GM18520 (cell line): ENCODE measurements at regions not wholly inside any gene's neighbourhood (a gene's known extent, or its start where the extent isn't known, plus 50 kb on each side); places are given as distances from the start of the nearest gene placed in this dataset.
"Not testable (repeated sequence)": the region's sequence is repeated elsewhere in the genome, so short reads cannot be mapped to it uniquely, and the experiment has no call there.

Source experiments
- ATAC-seq: cut with Tn5 transposase; IDR thresholded peaks from one replicate; pipeline ENCODE4 v1.9.1; 2021; ENCODE audit not compliant: unreplicated experiment

- ATAC-seq, result not testable (repeated sequence)
Measured at GRCh38 chr3:48101301-48101650, 85.1 kb upstream of the MAP4 start.

GRCh38 chr3:48092270-48092669, 76.1 kb upstream of the MAP4 start:
- ATAC-seq, result no peak

- no peak for ATAC-seq
Measured at GRCh38 chr3:48090166-48090939, 74.1 kb upstream of the MAP4 start.

GRCh38 chr3:48088749-48089466, 72.7 kb upstream of the MAP4 start:
- ATAC-seq, result peak; percentile 85

- no peak for ATAC-seq
Measured at GRCh38 chr3:48088056-48088748, 72.0 kb upstream of the MAP4 start.

- no peak for ATAC-seq
Measured at GRCh38 chr3:48086705-48087104, 70.5 kb upstream of the MAP4 start.

- no peak for ATAC-seq
Measured at GRCh38 chr3:48084929-48085328, 68.7 kb upstream of the MAP4 start.

GRCh38 chr3:48084170-48084569, 68.0 kb upstream of the MAP4 start:
- no peak for ATAC-seq

- no peak for ATAC-seq
Measured at GRCh38 chr3:48082580-48083184, 66.5 kb upstream of the MAP4 start.

- ATAC-seq, result no peak
Measured at GRCh38 chr3:48077815-48078214, 61.6 kb upstream of the MAP4 start.

GRCh38 chr3:48070030-48070429, 53.8 kb upstream of the MAP4 start:
- ATAC-seq, result no peak

GRCh38 chr3:48069339-48069738, 53.1 kb upstream of the MAP4 start:
- ATAC-seq, result no peak

GRCh38 chr3:48068886-48069285, 52.7 kb upstream of the MAP4 start:
- no peak for ATAC-seq

GRCh38 chr3:48068320-48068719, 52.1 kb upstream of the MAP4 start:
- not testable (repeated sequence) for ATAC-seq

GRCh38 chr3:48067271-48067670, 51.1 kb upstream of the MAP4 start:
- no peak for ATAC-seq
